NOMO-1 (cell line): ENCODE measurements at regions not wholly inside any gene's neighbourhood (a gene's known extent, or its start where the extent isn't known, plus 50 kb on each side); places are given as distances from the start of the nearest gene placed in this dataset.
A peak's percentile ranks its signal among the peaks of the same experiment; 100 is the strongest.

Experiments
- DNase-seq, 2 experiments: peaks; one replicate each; lab custom pipeline; 2025; ENCODE audit not compliant: unreplicated experiment in 2 of 2; lab: John Stamatoyannopoulos, UW

DNA sequence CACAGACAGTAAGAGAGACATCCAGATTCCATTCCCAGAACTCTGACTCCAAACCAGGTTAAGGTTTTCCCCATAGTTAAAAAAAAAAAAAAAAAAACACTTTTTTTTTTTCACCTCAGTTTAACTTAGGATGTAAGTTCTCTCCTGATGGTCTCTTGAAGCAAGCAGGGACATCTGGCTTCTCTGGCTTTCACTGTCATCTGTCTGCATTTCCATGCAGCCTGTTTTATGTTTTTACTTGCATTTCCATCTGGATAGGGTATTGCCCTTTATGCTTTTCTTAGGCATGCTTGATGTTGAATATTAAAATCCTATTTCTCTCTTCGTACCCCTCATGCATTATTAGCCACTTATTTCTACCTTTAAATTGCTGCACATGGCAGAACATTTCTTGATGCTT is 135.3 kb upstream of the WWC1 start:
- DNase-seq, result no peak

GRCh38 chr5:168157141-168157540 is 134.3 kb upstream of the WWC1 start:
- DNase-seq, result no peak

DNA sequence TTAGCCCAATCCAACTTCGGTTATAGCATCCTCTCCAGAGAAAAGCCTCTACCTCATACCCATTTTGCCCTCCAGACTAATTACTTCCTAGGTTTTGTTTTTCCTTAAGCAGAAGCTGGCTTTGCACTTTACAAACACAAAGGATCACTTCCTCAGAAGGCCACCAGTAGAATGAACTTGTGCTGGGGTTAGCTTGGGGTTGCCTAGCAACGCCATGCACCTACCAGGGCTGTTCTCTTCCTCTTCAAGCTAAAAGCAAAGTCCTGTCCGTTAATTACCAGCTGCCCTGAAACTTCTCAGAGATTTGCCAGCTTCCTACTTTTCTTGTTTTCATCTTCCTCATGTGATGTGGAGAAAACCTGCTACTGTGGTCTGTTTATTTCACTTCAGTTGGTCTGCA is 132.0 kb upstream of the WWC1 start:
- peak; percentile 69 to 77 for DNase-seq

DNA sequence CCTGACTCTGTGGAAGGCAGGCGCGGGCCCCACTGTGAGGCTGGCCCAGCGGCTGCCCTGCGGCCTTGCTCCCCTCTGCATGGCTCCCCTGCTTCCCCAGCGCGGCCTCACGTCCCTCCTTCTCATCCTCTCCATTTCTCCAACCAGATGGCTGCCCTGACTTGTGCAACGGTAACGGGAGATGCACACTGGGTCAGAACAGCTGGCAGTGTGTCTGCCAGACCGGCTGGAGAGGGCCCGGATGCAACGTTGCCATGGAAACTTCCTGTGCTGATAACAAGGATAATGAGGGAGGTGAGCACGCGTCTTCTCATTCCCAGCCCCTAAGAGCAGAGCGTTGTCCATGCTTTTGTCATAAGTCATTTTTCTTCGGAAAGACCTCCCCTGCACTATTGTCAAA is 129.0 kb upstream of the WWC1 start:
- DNase-seq, result no peak

DNA sequence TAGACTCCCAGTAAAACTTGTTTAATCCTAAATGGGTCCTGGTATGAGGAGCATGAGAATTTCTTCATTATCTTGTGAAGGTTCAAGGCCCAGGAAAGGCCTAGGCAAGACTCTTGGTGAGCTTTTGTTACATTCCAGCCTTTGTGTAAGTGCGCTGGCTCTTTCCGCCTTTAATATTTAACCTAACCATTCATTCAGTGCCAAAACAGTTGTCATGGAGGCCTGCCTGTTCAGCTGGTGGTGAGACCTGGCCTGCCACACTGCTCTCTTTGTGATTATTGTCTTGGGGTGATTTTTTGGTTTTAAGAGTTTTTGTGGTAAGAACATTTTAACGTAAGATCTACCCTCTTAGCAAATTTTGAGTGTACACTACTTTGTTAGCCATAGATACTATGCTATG is 127.5 kb upstream of the WWC1 start:
- DNase-seq, result no peak

GRCh38 chr5:168165221-168165914 is 126.1 kb upstream of the WWC1 start:
- no peak for DNase-seq

DNA sequence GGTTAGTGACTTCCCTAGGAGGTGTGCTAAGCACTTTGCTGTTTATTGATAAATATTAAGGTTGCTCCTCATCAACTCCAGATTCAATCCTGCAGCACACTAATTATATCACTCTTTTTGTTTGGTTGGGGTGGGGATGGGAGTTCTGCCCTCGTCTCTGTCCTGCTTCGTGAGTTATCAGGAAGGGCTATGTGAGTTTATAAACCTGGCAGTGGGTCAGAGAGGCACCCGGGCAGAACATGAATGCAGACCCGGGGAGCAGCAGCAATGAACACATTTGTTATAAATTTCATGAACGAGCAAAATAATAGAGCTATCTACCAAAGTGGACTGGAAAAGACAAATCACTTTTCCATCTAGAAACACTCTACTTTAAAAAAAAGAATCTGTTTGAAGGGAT is 125.5 kb upstream of the WWC1 start:
- no peak for DNase-seq

DNA sequence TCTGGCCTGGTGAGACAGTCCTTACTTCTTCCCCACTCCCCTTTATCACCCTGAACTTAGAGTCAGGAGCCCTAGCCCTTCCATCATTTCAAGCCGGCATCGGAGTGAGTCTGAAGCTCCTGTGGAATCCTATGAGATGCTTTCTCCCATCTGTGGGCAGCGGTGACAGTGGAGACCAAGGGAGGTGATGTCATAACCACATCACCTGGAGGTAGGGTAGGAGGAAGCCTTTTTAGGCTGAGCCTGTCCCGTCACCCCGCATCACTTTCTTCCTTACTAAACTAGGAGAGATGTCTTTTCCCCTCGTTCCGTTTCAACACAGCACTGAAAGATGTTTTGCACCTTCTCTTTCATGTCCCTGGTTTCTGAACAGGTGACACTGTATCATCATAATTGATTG is 124.1 kb upstream of the WWC1 start:
- no peak for DNase-seq

GRCh38 chr5:168168978-168169698 is 122.3 kb upstream of the WWC1 start:
- no peak for DNase-seq

- DNase-seq, result no peak
Observed at GRCh38 chr5:168169791-168170190, 121.7 kb upstream of the WWC1 start.

GRCh38 chr5:168171901-168172759 is 119.3 kb upstream of the WWC1 start:
- no peak for DNase-seq

- no peak for DNase-seq
Observed at GRCh38 chr5:168172760-168173223, 118.7 kb upstream of the WWC1 start.

- DNase-seq, result no peak
Observed at GRCh38 chr5:168174376-168174775, 117.1 kb upstream of the WWC1 start.

- DNase-seq, result no peak
Observed at GRCh38 chr5:168176251-168176650, 115.2 kb upstream of the WWC1 start.

- DNase-seq, result no peak
Observed at GRCh38 chr5:168176941-168177340, 114.5 kb upstream of the WWC1 start.

- DNase-seq, result no peak
Observed at GRCh38 chr5:168177831-168178450, 113.5 kb upstream of the WWC1 start.

- no peak for DNase-seq
Observed at GRCh38 chr5:168179192-168179593, 112.3 kb upstream of the WWC1 start.

DNA sequence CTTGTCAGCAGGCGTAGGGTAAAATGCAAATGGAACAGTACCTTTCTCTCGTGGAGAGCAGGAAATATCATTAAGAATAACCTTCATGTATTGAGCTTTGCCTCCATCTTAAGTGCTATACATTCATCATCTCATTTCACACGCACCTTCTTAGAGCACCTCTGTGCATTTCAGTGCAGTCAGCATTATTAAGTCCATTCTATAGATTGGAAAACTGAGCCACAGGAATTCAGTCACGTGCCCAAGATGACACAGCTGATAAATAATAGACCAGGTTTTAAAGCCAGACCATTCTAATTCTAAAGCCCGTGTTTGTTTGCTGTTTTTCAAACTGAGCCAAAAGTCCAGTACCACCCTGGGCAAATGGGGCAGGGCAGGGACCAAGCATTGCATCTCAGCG is 109.2 kb upstream of the WWC1 start:
- no peak for DNase-seq

DNA sequence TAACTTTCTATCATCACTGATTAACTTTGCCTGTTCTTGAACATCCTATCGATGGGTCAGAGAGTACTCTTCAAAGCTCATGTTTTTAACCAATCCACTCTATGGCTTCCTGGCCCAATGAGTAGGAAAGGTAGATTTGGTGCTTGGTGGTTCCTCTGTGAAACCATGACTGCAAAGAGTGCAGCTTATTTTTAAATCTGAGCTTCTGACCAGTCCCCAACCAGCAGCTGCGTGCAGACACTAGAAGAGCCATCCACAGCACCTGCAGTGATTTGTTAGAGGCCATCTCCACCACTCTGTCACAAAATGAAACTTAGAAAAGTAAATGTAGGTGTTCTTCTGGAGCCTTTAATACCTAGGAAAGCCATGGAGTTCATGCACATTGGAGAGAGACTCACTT is 107.3 kb upstream of the WWC1 start:
- DNase-seq, result no peak

GRCh38 chr5:168186289-168187074 is 105.0 kb upstream of the WWC1 start:
- no peak for DNase-seq
